ENCODE measurements at regions not wholly inside any gene's neighbourhood (a gene's known extent, or its start where the extent isn't known, plus 50 kb on each side); places are given as distances from the start of the nearest gene placed in this dataset.

DNA sequence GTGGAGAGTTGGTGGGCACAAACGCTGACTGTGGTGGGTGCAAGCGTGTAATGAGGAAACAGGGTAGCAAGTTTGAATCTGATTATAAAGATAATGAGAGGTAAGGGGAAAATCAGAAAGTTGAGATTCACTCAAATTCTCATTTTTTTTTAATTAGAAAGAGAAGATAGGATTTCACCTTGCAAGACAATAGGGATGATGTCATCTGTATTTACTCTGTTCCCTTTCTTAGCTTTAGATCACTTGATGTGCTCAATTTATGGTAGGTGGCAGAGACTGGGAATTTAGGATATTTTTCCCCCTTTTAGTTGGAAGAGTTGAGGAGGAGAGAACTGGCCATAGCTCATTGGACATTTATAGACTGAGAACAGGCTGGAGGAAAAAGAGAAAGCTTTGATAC is 363.6 kb downstream of the AEBP2 start:
- TF ChIP-seq, protein P1, sequence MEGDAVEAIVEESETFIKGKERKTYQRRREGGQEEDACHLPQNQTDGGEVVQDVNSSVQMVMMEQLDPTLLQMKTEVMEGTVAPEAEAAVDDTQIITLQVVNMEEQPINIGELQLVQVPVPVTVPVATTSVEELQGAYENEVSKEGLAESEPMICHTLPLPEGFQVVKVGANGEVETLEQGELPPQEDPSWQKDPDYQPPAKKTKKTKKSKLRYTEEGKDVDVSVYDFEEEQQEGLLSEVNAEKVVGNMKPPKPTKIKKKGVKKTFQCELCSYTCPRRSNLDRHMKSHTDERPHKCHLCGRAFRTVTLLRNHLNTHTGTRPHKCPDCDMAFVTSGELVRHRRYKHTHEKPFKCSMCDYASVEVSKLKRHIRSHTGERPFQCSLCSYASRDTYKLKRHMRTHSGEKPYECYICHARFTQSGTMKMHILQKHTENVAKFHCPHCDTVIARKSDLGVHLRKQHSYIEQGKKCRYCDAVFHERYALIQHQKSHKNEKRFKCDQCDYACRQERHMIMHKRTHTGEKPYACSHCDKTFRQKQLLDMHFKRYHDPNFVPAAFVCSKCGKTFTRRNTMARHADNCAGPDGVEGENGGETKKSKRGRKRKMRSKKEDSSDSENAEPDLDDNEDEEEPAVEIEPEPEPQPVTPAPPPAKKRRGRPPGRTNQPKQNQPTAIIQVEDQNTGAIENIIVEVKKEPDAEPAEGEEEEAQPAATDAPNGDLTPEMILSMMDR (IDR thresholded peaks at IDR 0.05): no peak
- no peak for TF ChIP-seq POLR2A (IDR thresholded peaks at IDR 0.05)

Data from suprapubic skin (tissue), 3 donors.